CD4-positive, alpha-beta T cell treated with Interleukin-15 for 4 hours (primary cell): ENCODE measurements at regions not wholly inside any gene's neighbourhood (a gene's known extent, or its start where the extent isn't known, plus 50 kb on each side); places are given as distances from the start of the nearest gene placed in this dataset.
"Not testable (repeated sequence)": the region's sequence is repeated elsewhere in the genome, so short reads cannot be mapped to it uniquely, and the experiment has no call there.

Source experiments
- DNase-seq: peaks from one replicate; pipeline ENCODE4 v3.0.0-alpha.2; 2020; ENCODE audit warnings: low spot score

DNA sequence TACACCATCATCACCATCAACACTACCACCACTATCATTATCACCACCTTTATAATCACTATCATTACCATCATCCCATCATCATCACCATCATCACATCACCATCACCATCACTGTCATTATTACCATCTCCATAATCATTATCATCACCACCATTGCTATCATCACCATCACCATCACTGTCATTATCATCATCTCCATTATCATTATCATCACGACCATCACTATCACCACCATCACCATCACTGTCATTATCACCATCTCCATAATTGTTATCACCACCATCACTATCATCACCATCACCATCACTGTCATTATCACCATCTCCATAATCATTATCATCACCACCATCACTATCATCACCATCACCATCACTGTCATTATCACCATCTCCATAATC, 279.6 kb upstream of the HS6ST1 start:
- DNase-seq, result not testable (repeated sequence)

DNA sequence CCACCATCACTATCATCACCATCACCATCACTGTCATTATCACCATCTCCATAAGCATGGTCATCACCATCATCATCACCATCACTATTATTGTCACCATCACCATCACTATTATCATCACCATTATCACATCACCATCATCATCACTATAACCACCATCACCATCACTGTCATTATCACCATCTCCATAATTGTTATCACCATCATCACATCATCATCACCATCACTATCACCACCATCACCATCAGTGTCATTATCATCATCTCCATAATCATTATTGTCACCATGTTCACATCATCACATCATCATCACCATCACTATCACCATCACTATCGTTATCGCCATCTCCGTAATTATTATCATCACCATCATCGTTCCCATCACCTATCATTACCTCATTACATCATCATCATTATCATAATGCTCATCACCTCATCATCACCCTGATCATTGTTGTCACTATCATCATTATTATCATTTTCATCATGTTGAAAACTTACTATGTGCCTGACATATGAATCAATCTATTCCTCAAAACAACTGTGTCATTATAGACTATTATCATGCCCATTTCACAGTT, 280.3 kb upstream of the HS6ST1 start:
- DNase-seq, result no peak

DNA sequence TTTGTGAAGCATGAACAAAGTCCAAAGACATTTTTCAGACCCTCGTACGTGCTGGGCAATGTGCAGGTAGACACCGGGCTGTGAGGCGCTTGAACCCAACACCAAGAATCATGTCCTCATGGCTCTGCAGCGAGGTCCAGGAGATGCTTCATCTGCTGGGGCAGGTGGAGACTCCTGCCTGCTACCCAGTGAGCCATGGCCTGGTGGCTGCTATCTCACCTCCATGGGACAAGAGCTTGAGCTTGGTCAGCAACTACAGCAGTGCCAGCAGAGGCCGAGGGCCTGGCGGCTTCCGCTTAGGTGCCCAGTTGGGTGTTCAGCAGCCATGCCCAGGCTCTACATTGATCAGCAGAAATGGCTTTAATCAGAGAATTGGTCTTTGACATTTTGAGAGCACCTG, 281.0 kb upstream of the HS6ST1 start:
- no peak for DNase-seq

- DNase-seq, result no peak
These were observed 282.1 kb upstream of the HS6ST1 start for GRCh38 chr2:128600581-128601297.

DNA sequence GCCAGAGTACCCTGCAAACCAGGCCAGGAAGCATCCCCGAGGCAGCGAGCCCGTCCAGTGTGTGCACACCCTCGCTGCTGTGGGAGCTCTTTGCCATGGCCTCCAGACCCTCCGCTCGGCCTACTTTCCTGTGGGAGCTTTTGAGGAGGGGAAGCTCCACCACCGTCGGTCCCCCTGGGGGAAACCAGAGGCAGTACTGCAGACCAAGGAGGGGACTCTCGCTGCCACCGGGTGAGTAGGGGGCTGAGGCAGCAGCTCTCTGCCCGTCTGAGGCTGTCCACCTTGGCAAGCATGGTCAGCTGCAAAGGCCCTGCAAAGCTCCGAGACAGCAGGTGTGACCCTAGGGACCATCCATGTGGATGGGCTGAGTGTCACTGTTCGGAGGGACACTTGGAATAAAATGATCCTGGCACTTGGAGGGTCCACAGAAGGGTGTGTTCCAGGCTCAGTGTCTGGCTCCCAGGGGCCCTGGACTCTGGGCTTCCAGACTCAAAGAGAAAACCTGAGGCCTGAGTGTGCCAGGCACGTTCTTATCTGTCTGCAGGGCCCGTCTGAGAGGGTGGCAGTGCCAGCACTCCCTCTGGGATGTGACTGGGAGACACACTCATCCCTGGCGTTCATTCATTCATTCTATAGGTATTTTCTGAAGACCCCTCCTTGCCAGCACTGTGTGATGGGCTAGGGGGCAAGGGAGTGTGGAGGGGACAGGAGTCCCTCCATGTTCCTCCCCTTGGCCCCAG, 282.8 kb upstream of the HS6ST1 start:
- DNase-seq, result no peak

GRCh38 chr2:128602038-128602698, 283.5 kb upstream of the HS6ST1 start:
- DNase-seq, result no peak

DNA sequence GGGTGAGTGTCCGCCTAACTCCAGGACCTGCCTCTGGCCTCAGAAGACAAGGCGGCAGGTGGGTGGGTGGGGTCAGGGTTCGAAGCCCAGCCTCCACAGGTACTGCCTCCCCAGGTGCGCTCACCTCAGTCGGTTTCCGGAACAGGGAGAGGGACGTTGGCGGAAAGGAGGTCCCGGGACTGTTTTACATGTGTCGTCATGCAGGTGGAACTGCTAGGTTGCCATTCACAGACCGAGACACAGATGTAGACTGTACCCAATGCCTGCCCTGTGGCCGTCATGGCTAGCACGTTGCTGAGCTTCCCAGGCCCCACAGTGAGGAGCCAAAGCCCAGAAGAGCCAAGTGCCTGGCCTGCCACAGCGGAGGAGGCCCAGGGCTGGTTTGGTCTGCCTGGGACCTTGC, 284.0 kb upstream of the HS6ST1 start:
- DNase-seq, result no peak

DNA sequence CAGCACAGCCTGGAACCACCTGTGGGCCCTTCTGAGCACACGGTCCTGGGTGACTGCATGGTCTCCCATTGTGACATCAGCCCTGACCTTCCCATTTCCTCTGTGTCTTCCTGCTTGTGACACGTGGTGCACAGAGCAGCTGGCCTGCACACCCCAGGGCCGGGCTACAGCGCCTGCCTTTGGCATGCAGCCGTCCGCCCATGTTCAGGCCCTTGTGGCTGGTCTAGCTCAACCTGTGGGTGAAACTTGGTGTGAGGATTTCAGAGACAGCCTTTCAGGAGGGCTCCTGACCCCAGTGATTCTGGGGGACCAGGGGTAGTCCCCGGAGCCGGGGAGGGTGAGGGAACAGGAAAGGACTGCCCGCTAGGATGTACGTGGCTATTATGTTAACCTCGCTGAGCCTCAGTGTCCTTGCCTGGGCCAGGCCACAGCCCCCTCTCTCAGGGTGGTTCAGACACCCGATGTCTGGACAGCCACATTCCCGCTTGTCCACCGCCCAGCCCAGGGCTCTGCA, 284.8 kb upstream of the HS6ST1 start:
- DNase-seq, result no peak

- no peak for DNase-seq
These were observed 285.4 kb upstream of the HS6ST1 start for GRCh38 chr2:128604045-128604444.

DNA sequence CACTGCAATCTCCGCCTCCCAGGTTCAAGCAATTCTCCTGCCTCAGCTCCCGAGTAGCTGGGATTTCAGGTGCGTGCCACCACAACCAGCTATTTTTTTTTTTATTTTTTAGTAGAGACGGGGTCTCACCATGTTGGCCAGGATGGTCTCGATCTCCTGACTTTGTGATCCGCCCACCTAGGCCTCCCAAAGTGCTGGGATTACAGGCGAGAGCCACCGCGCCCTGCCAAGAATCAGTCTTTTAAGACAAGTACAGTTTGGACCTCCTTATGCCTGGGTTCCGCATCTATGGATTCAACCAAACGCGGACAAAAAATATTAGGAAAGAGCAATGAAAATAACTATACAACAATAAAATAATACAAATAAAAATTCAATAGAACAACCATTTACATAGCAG, 285.9 kb upstream of the HS6ST1 start:
- not testable (repeated sequence) for DNase-seq

DNA sequence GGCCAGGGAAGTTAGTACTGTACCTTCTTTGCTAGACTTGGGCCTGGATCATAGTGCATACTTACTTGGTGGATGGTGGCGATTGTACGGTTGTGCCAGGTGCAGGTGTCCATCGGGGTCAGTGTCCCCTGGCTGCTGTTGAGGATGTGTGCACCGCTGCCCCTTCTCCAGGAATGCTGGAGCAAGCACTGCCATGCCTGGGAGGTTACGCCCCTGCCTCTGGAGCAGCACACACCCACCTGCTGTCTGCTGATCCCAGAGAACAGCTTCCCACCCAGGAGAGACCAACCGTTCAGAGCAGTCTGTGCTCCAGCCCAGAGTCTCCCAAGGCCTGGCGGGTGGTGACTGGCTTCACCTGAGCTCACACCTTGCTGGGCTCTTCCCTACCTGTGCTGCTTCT, 286.8 kb upstream of the HS6ST1 start:
- DNase-seq, result no peak

DNA sequence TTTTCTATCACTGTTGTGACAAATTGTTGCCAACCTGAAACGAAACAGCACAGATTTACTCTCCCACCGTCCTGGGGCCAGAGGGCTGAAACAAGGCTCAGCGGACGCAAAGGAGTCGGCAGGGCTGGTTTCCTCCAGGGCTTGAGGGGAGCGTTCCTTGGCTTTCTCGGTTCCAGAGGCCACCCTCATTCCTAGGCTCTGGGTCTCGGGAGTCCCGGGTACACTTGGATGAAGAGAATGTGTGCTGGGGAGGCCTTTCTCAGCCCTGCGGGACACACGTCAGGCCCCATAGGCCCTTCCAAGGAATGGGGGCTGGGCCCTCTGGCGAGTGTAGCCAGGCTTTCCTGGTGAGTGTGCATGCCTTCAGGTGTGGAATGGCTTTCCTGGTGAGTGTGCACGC, 287.3 kb upstream of the HS6ST1 start:
- DNase-seq, result no peak

DNA sequence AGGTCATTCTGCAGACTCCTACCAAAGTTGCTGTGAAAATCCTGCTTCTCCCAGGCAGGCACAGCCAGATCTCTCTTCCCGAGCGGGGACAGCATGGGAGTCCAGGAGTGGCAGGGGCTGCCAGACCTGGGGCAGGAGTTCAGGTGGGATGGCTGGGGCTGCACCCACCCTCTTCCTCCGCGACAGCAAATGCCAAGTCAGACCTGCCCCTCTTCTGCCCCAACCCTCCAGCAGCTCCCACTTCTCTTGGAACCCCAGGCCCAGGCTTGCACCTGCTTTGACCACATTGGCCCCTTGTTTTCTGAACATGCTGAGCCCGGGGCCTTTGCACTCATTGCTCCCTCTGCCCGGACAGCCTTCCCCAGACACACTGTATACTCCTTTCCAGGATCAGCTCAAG, 288.2 kb upstream of the HS6ST1 start:
- DNase-seq, result no peak

- DNase-seq, result no peak
These were observed 288.8 kb upstream of the HS6ST1 start for GRCh38 chr2:128607440-128607839.

DNA sequence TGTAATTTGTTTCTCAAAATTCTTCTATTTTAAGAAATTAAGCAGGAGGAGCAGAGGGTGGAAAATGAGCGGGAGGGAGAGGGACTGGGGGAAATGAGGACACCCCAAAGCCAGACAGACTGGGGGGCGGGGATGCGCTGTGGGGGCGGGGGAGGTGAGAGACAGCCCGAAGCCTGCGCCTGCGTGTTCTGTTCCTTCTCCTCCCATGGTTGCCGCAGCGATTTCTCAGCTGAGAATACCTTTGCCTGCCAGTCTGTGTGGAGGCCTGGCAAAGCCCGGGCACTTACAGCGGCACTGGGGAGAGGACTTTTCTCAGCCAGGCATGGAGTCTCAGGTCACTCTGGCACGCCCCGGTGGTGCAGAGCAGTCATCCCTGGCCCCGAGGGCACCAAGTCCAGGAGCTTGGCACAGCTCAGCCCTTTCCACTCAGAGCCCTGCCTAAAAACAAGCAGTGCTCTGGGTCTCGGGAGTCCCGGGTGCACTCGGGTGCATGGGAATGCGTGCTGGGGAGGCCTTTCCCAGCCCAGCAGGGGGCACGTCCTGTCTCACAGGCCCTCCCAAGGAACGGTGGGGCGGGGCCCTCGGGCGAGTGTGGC, 289.3 kb upstream of the HS6ST1 start:
- DNase-seq, result no peak

- no peak for DNase-seq
These were observed 290.5 kb upstream of the HS6ST1 start for GRCh38 chr2:128608921-128609880.

DNA sequence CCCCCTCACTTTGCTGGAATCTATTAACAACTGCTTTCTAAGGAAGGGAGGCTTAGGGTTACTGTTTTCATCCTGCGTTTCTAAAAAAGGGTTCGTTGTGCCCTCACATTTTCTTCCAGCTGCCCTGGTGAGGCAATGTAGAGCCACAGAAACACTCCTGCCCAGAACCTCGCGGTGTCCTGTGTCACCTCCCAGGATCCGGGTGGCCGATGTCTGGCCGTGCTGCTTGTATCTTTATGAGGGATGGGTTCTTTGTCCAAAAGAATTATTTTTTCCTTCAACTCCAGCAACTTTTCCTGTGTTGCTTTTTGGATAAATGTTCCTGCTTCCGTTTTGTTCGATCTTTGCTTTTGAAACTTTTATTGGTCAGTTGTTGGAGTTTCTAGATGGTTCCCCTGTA, 291.8 kb upstream of the HS6ST1 start:
- DNase-seq, result no peak

DNA sequence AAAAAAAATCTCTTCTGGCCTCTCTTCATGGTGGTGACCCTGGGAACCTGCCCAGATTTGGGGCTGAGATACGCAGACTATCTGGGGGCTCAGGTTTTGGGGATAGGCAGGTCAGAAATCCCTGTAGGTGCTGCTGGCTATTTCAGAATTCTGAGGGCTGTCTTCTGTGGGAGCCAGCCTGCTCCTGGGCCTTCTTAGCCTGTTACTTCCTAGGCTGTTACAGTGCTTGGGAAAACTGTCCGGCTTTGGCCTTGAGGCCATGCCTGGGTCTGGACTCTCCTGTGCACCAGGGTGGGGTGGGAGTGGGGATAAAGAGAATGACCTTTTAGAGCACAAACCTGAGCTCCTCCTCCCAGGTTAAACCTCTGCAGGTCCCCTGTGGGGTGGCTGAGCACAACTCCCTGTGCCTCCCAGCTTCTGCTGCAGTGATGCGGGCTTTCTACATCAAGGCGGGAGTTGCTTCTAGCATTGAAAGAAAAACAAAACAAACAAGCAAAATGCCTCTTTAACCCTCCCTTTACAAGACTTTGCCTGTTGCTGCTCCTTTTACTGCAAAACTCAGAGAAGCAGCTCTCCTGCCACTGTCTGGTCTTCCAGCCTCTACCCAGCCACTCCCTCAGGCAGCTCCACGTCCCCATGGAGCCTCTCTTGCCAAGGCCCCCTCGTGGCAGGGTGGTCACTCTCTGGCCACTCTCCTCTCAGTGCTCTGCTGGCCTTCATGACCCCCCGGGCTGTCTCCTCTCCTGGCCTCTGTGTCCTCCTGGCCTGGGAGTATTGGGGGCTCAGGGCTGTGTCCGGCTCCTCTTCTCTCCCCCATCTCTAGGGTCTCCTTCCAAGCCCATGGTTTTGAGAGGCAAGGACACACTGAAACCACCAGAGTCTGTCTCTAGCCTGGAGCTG, 293.0 kb upstream of the HS6ST1 start:
- no peak for DNase-seq

GRCh38 chr2:128612628-128613027, 294.0 kb upstream of the HS6ST1 start:
- DNase-seq, result no peak

- no peak for DNase-seq
These were observed 294.7 kb upstream of the HS6ST1 start for GRCh38 chr2:128613351-128613750.
